Naive B cell (primary cell): ENCODE measurements at regions not wholly inside any gene's neighbourhood (a gene's known extent, or its start where the extent isn't known, plus 50 kb on each side); places are given as distances from the start of the nearest gene placed in this dataset.

Source experiments
- ATAC-seq, 2 donors: fragments of 150-1000 bp; cut with Tn5 transposase; 2 replicates each; pipeline ENCODE4 v1.10.0; 2021; ENCODE audit warnings: low read depth in 2 of 2, mild to moderate bottlenecking in 2 of 2, moderate library complexity in 2 of 2
- DNase-seq: peaks from one replicate; pipeline ENCODE4 v3.0.0; 2022
- H3K27ac Mint-ChIP-seq, 6 donors: one replicate each; pipeline ENCODE4 v1.8.0; 2020 to 2022; ENCODE audit warnings: mild to moderate bottlenecking in 6 of 6, mixed read lengths in 6 of 6, moderate library complexity in 5 of 6, inconsistent platforms in 2 of 6
- H3K27me3 Mint-ChIP-seq, 3 donors: one replicate each; pipeline ENCODE4 v1.8.0; 2021 to 2022; ENCODE audit warnings: mixed read lengths in 3 of 3, mild to moderate bottlenecking in 1 of 3
- H3K36me3 Mint-ChIP-seq, 2 donors: one replicate each; pipeline ENCODE4 v1.8.0; 2020 to 2022; ENCODE audit warnings: mixed read lengths in 2 of 2, inconsistent platforms in 1 of 2, mild to moderate bottlenecking in 1 of 2
- H3K4me1 Mint-ChIP-seq, 3 donors: one replicate each; pipeline ENCODE4 v1.8.0; 2020 to 2022; ENCODE audit warnings: mixed read lengths in 3 of 3, inconsistent platforms in 1 of 3, mild to moderate bottlenecking in 1 of 3, moderate library complexity in 1 of 3
- H3K4me3 Mint-ChIP-seq, 8 donors: one replicate each; pipeline ENCODE4 v1.8.0; 2020 to 2022; ENCODE audit warnings: mild to moderate bottlenecking in 8 of 8, mixed read lengths in 8 of 8, moderate library complexity in 8 of 8, inconsistent platforms in 2 of 8
- H3K9me3 Mint-ChIP-seq, 7 donors: one replicate each; pipeline ENCODE4 v1.8.0; 2020 to 2022; ENCODE audit warnings: mixed read lengths in 7 of 7, mild to moderate bottlenecking in 5 of 7, inconsistent platforms in 2 of 7, moderate library complexity in 1 of 7

DNA sequence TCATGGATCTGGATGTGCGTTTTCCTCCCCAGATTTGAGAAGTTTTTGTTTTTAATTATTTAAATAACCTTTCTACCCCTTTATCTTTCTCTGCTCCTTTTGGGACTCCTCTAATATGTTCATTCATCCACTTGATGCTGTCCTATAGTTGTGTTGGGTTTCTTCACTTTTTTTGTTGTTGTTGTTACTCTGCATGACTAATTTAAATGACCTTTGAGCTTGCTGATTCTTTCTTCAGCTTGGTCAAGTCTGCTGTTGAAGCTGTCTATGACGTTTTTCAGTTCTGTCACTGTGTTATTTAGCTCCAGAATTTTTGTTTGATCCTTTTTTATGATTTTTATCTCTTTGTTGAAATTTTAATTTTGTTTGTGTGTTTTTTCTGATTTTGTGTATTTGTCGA, 463.6 kb upstream of the ALCAM start:
- no peak for ATAC-seq
- Mint-ChIP-seq H3K27ac (no peak overlapping the region), H3K27me3 (no peaks in the 10 kb centered on the region), H3K4me1 (no peaks in the 10 kb centered on the region), H3K4me3 (no peak overlapping the region), H3K36me3 (peaks cover 0 to 9% of the 10 kb centered on the region in 2 donors), H3K9me3 (peaks cover 6 to 29% (median 11%) of the 10 kb centered on the region in 7 donors)
- no peak for DNase-seq

DNA sequence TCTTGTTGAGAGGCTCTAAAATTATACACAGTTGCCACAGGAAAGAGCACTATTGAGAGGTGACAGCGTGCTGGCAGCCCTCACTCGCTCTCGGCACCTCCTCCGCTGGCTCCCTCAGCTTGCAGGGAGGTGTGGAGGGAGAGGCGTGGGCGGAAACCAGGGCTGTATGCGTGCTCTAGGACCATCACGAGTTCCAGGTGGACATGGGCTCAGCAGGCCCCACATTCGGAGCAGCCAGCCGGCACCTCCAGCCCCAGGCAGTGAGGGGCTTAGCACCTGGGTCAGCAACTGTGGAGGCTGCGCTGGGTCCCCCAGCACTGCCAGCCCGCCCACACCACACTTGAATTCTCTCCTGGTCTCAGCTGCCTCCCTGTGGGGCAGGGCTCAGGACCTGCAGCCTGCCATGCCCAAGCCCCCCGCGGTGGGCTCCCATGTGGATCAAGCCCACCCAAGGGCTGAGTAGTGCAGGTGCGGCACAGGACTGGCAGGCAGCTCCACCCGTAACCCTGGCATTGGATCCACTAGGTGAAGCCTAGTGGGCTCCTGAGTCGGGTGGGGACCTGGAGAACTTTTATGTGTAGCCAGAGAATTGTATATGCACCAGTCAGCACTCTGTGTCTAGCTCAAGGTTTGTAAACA, 460.6 kb upstream of the ALCAM start:
- ATAC-seq (no peak), DNase-seq (no peak)
- Mint-ChIP-seq H3K4me1 (no peaks in the 10 kb centered on the region), H3K9me3 (peaks cover 6 to 29% (median 11%) of the 10 kb centered on the region in 7 donors), H3K4me3 (no peak overlapping the region), H3K27ac (no peak overlapping the region), H3K36me3 (peaks cover 0 to 9% of the 10 kb centered on the region in 2 donors), H3K27me3 (no peaks in the 10 kb centered on the region)

DNA sequence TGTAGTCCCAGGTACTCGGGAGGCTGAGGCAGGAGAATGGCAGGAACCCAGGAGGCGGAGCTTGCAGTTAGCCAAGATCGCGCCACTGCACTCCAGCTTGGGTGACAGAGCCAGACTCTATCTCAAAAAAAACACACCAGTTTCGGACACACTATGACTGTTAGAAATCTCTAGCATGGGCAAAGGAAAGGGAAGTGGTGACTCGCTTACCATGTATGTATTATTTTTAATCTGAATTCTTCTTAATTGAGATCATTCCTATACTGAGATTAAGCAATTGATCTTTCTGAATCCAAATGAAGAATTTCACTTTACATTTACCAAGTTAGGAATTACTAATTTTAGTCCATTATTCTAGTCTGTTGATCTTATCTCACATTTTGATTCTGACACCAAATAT, 459.2 kb upstream of the ALCAM start:
- DNase-seq (no peak), ATAC-seq (no peak)
- Mint-ChIP-seq H3K9me3 (peaks cover 4 to 26% (median 8%) of the 10 kb centered on the region in 7 donors), H3K4me1 (no peaks in the 10 kb centered on the region), H3K27ac (no peak overlapping the region), H3K36me3 (peaks cover 0 to 9% of the 10 kb centered on the region in 2 donors), H3K27me3 (no peaks in the 10 kb centered on the region), H3K4me3 (no peak overlapping the region)

DNA sequence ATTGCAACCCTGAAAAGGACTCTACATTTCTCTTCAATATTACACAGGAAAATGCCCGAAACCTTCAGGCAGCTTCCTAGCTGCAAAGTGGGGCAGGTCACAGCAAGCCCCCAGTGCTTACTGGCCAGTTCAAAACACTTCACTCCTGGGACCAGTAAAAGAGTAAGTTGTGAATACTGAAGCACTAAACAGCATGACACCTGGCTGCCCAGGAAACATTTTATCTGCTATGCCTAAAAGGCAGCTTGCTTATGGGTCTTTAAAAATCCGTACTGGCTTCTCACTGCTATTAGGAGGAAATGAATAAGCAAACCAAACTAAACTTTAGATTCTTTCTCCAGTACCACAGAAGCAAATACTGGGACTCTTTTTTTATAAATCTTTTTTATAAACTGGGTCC, 457.9 kb upstream of the ALCAM start:
- no peak for DNase-seq
- H3K27ac Mint-ChIP-seq: no peak overlapping the region
- H3K36me3 Mint-ChIP-seq: no peaks in the 10 kb centered on the region
- no peaks in the 10 kb centered on the region for H3K4me1 Mint-ChIP-seq
- no peak overlapping the region for H3K4me3 Mint-ChIP-seq
- ATAC-seq: no peak
- H3K27me3 Mint-ChIP-seq: no peaks in the 10 kb centered on the region
- H3K9me3 Mint-ChIP-seq: peaks cover 0 to 20% (median 4%) of the 10 kb centered on the region in 7 donors

DNA sequence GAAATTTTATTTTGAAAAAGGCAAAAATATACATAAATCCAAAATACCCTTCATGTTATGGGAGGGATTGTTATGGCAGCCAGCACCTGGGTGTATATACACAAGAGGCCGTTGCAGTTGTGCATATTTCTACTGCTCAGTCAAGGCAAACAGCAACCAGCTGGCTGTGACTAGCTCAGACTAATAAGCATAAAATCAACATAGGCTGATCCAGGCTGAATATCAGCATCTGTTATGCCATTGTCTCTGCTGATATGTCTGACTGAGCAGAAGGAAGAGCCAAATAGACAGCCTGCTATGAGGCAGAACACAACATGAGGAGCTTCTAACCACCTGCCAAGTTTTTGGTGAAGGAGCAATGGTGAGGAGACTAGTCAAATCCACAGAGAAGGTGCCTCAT, 457.5 kb upstream of the ALCAM start:
- no peak overlapping the region for H3K27ac Mint-ChIP-seq
- no peaks in the 10 kb centered on the region for H3K36me3 Mint-ChIP-seq
- H3K9me3 Mint-ChIP-seq: peaks cover 0 to 20% (median 4%) of the 10 kb centered on the region in 7 donors
- no peaks in the 10 kb centered on the region for H3K4me1 Mint-ChIP-seq
- no peak overlapping the region for H3K4me3 Mint-ChIP-seq
- no peaks in the 10 kb centered on the region for H3K27me3 Mint-ChIP-seq
- DNase-seq (no peak), ATAC-seq (no peak)

DNA sequence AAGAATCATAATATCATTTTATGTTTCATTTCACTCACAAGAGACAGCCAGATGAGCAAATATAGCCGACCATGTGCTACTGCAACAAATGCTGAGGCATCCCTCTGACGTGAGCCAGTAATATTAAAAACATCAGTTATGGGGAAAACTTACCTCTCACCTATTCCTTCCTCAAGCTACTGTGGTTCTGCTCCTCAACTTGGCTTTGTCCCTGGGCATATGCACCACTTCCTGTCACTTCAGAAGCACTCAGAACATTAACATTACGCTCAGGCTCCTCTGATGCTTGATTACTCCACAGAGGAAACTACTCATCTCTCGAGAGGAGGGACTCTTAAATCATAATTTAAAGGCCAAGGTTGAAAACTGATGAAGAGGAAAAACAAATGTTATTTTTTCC, 457.0 kb upstream of the ALCAM start:
- H3K27ac Mint-ChIP-seq: no peak overlapping the region
- no peak overlapping the region for H3K4me3 Mint-ChIP-seq
- H3K27me3 Mint-ChIP-seq: no peaks in the 10 kb centered on the region
- H3K36me3 Mint-ChIP-seq: no peaks in the 10 kb centered on the region
- H3K9me3 Mint-ChIP-seq: peaks cover 0 to 16% (median under 1%) of the 10 kb centered on the region in 7 donors
- ATAC-seq (no peak), DNase-seq (no peak)
- H3K4me1 Mint-ChIP-seq: no peaks in the 10 kb centered on the region

DNA sequence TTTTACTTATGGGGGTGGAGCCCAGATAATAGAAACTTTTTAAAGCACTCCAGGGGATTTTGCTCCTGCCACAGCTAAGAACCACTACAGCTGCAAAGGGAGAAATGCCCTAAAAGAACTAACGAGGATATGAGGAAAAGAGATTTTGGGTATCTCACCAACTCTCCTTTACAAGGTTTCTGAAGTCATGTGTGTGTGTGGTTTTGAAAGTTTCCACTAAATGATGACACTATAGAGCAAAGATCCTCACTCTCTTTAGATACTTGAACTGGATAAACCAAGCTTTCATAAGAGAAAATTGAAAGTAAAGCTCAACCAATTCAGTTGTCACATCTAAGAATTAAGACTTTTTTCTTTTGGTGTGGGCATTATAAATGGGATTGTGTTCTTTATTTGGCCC, 455.3 kb upstream of the ALCAM start:
- Mint-ChIP-seq H3K9me3 (peaks cover 0 to 10% (median 2%) of the 10 kb centered on the region in 7 donors), H3K4me3 (no peak overlapping the region), H3K27me3 (no peaks in the 10 kb centered on the region), H3K27ac (no peak overlapping the region), H3K4me1 (no peaks in the 10 kb centered on the region), H3K36me3 (no peaks in the 10 kb centered on the region)
- DNase-seq (no peak), ATAC-seq (no peak)

DNA sequence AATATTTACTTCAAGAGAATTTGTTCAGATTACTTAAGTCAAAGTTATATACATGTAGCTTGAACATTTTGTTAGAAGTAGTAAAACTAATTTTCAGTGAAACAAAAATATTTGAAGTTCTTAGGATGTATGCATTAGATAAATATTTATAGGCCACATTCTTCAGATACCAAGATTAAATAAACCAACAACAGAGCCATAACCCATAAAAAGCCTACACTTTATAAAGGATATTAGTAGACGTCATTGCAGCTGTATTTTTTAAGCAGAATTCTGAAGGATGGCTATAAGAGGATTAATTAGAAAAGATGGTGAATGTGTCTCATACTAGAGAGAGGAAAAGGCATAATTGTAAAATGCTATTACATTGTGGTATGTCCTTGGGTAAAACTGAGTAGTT, 449.7 kb upstream of the ALCAM start:
- no peak overlapping the region for H3K4me3 Mint-ChIP-seq
- no peak overlapping the region for H3K27ac Mint-ChIP-seq
- ATAC-seq: no peak
- H3K36me3 Mint-ChIP-seq: peaks cover 0 to 7% of the 10 kb centered on the region in 2 donors
- no peaks in the 10 kb centered on the region for H3K4me1 Mint-ChIP-seq
- DNase-seq: no peak
- no peaks in the 10 kb centered on the region for H3K27me3 Mint-ChIP-seq
- H3K9me3 Mint-ChIP-seq: peaks cover 4 to 24% (median 12%) of the 10 kb centered on the region in 7 donors

DNA sequence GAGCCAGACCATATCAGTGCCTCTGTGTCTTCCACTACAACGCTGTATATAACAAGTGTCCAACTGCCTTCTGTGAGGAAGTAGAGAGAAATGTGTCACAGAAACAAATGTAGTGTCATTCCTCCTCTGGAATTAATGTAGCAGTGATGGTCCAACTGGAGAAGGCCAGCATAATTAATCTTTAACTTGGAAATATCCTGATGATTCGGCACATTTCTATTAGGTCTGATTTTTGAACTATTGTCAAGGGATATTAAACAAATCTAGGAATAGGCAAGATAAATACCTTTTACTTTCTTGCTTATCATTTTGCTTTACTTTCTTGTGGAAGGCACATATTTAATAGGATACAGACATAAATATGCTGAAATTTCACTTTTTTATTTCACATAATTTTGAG, 446.2 kb upstream of the ALCAM start:
- ATAC-seq: no peak
- peaks cover 0 to 7% of the 10 kb centered on the region in 2 donors for H3K36me3 Mint-ChIP-seq
- H3K27me3 Mint-ChIP-seq: no peaks in the 10 kb centered on the region
- H3K9me3 Mint-ChIP-seq: peaks cover 4 to 23% (median 14%) of the 10 kb centered on the region in 7 donors
- no peak overlapping the region for H3K4me3 Mint-ChIP-seq
- H3K4me1 Mint-ChIP-seq: no peaks in the 10 kb centered on the region
- no peak for DNase-seq
- H3K27ac Mint-ChIP-seq: no peak overlapping the region

DNA sequence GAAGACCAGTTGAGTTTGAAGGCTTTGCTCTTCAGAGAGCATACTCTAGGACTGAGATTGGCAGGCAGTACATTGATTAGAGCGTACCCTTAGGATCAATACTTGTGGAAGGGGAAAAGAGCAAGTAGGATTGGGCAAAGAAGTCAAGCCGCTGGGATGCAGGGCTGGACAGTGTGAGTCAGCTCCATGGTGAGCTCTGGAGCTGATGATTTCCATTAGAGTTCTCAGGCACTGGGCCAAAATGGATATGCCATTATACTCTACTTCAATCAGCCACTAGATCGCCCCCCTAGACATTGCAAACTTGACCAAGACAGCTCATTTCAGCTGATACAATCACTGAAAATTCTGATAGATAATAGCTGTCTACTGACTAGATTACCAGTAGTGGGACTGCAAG, 432.7 kb upstream of the ALCAM start:
- Mint-ChIP-seq H3K27ac (no peak overlapping the region), H3K4me3 (no peak overlapping the region), H3K27me3 (no peaks in the 10 kb centered on the region), H3K36me3 (no peaks in the 10 kb centered on the region), H3K9me3 (peaks cover 0 to 11% (median 4%) of the 10 kb centered on the region in 7 donors), H3K4me1 (no peaks in the 10 kb centered on the region)
- ATAC-seq (no peak), DNase-seq (no peak)

DNA sequence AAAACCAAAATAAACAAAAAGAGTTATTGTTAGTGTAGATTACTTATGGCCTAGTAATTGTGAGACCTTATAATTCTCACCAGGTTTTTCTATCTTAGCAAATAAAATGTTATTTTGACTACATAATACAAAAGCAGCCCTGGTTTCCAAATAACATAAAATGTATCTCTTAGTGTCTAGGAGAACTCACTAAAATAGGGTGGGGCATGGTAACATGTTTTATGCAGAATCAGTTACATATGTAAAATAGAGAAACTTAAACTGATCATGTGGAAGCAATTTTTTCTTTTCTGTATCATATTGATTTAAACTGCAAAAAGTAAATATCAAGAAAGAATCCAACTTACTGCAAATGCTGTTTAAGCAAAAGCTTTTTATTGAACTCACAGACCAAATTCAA, 431.1 kb upstream of the ALCAM start:
- peaks cover 0 to 8% (median 2%) of the 10 kb centered on the region in 7 donors for H3K9me3 Mint-ChIP-seq
- no peak overlapping the region for H3K27ac Mint-ChIP-seq
- no peak overlapping the region for H3K4me3 Mint-ChIP-seq
- H3K4me1 Mint-ChIP-seq: no peaks in the 10 kb centered on the region
- no peaks in the 10 kb centered on the region for H3K27me3 Mint-ChIP-seq
- no peaks in the 10 kb centered on the region for H3K36me3 Mint-ChIP-seq
- no peak for ATAC-seq
- DNase-seq: no peak

DNA sequence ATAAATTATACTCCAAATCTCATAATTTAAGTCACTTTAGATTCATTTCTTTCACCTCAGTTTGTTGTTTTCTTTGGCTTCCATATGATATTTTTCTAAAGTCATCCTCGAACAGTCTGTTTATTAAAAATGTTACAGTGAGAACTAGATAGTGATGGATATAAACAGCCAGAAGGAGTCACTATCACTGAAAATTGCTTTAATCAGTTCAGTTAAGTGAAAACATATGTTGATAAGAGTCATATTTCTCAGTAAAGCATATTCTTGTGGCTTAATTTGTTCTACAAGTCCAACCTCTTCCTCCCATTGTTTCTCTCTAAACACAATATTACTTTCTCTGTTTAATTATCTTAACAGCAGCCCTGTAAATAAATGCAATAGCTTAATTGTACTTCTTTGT, 427.5 kb upstream of the ALCAM start:
- ATAC-seq (no peak), DNase-seq (no peak)
- H3K27me3 Mint-ChIP-seq: no peaks in the 10 kb centered on the region
- H3K4me1 Mint-ChIP-seq: no peaks in the 10 kb centered on the region
- H3K36me3 Mint-ChIP-seq: no peaks in the 10 kb centered on the region
- H3K9me3 Mint-ChIP-seq: peaks cover 0 to 4% (median 0%) of the 10 kb centered on the region in 7 donors
- no peak overlapping the region for H3K27ac Mint-ChIP-seq
- no peak overlapping the region for H3K4me3 Mint-ChIP-seq

DNA sequence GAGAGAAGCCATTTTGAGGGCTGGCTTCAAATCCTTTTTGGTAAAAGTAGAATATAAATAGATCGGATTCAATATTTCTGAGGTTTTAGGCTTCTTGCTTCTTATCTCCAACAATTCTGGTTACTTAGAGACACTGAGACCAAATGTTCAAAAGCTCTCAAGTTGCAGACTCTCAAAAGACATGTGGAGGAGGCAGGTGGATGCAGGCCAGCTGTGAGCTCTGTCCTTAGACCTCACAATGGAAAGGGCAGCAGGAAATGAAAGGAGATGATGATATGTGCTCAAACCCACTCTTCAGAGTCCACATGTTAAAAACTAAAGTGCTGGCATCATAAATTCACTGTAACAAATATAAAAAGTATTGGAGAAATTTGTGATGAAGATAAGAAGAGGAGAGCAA, 424.9 kb upstream of the ALCAM start:
- H3K27ac Mint-ChIP-seq: no peak overlapping the region
- H3K4me1 Mint-ChIP-seq: no peaks in the 10 kb centered on the region
- H3K36me3 Mint-ChIP-seq: no peaks in the 10 kb centered on the region
- no peaks in the 10 kb centered on the region for H3K27me3 Mint-ChIP-seq
- ATAC-seq: no peak
- no peak for DNase-seq
- peaks cover 0 to 5% (median 3%) of the 10 kb centered on the region in 7 donors for H3K9me3 Mint-ChIP-seq
- H3K4me3 Mint-ChIP-seq: no peak overlapping the region

DNA sequence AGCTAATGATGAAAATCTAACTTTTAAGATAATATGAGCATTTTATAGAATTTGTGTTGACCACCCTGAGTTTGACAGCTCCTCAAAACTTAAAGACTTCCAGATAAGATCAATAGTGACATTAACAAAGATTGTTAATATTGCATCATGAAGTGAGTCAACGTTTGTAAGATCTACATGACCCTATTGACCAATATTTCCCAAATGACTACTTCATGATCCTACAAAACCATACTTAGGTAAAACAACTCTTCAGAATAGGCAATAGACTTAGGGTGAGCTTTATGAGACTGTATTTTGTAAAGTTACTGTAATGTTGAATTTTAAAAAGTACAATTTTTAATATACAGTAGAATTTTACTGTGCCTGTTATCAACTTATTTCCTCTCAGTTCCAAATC, 422.7 kb upstream of the ALCAM start:
- H3K4me3 Mint-ChIP-seq: no peak overlapping the region
- H3K36me3 Mint-ChIP-seq: no peaks in the 10 kb centered on the region
- DNase-seq (no peak), ATAC-seq (no peak)
- H3K4me1 Mint-ChIP-seq: no peaks in the 10 kb centered on the region
- peaks cover 0 to 7% (median 3%) of the 10 kb centered on the region in 7 donors for H3K9me3 Mint-ChIP-seq
- no peaks in the 10 kb centered on the region for H3K27me3 Mint-ChIP-seq
- H3K27ac Mint-ChIP-seq: no peak overlapping the region

DNA sequence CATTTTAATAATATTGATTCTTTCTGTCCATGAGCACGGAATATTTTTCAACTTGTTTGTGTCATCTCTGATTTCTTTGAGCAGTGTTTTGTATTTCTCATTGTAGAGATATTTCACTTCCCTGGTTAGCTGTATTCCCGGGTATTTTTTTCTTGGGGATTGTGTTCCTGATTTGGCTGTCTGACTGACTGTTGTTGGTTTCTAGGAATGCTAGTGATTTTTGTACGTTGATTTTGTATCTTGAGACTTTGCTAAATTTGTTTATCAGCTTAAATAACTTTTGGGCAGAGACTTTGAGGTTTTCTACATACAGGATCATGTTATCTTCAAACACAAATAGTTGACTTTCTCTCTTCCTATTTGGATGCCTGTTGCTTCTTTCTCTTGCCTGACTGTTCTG, 418.8 kb upstream of the ALCAM start:
- Mint-ChIP-seq H3K27me3 (no peaks in the 10 kb centered on the region), H3K4me1 (no peaks in the 10 kb centered on the region), H3K4me3 (no peak overlapping the region), H3K9me3 (peaks cover 0 to 7% (median 3%) of the 10 kb centered on the region in 7 donors), H3K36me3 (no peaks in the 10 kb centered on the region), H3K27ac (no peak overlapping the region)
- ATAC-seq (no peak), DNase-seq (no peak)
